ENCODE measurements at regions not wholly inside any gene's neighbourhood (a gene's known extent, or its start where the extent isn't known, plus 50 kb on each side); places are given as distances from the start of the nearest gene placed in this dataset.
A peak's percentile ranks its signal among the peaks of the same experiment; 100 is the strongest.
"Not testable (repeated sequence)": the region's sequence is repeated elsewhere in the genome, so short reads cannot be mapped to it uniquely, and the experiment has no call there.

DNA sequence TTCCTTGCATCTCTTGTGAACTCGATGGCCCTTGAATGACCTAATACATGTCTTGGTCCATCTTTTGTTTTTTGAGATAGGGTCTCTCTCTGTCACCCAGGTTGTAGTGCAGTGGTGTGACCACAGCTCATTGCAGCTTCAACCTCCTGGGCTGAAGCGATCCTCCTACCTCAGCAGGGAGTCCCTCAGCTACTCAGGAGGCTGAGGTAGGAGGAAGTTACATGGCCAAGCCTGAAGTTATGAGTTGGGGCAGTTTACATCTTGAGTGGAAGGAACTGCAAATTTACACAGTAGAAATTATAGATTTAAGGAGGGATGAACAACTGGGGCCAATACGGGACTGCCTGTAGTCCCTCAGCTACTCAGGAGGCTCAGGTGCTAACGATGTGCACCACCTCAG lies 97.2 kb upstream of the METTL14 start:
- Mint-ChIP-seq H3K4me3 (no peak overlapping the region), H3K27me3 (peaks cover 10 to 15% of the 10 kb centered on the region in 2 donors), H3K27ac (peak overlapping the region in 1 of 7 donors; percentile 99), H3K9me3 (peaks cover 0 to 6% (median 0%) of the 10 kb centered on the region in 8 donors), H3K4me1 (peaks cover 9 to 22% (median 15%) of the 10 kb centered on the region in 4 donors), H3K36me3 (peaks cover 0 to 7% of the 10 kb centered on the region in 2 donors)
- no peaks in the 10 kb centered on the region for H3K36me3 ChIP-seq (ENCODE audit: insufficient read depth, low read length)
- peaks cover 6% of the 10 kb centered on the region for H3K4me1 ChIP-seq (ENCODE audit: insufficient read depth, low read length)
- POLR2A ChIA-PET (ENCODE audit: partially characterized antibody): no interaction called here
- intact Hi-C loops (cut with micrococcal nuclease): no loop called here
- no peak overlapping the region for H3K4me3 ChIP-seq (ENCODE audit: low read length in 2 of 2)
- CTCF ChIA-PET (ENCODE audit: partially characterized antibody): no interaction called here
- no peak overlapping the region for H3K27ac ChIP-seq (ENCODE audit: low read depth, low read length)
- peaks cover 4% of the 10 kb centered on the region for H3K27me3 ChIP-seq (ENCODE audit: insufficient read depth, low read length)
- H3K9me3 ChIP-seq (ENCODE audit: control insufficient read depth in 1 of 2, low read length in 2 of 2): no peaks in the 10 kb centered on the region
- DNase-seq: no peak

DNA sequence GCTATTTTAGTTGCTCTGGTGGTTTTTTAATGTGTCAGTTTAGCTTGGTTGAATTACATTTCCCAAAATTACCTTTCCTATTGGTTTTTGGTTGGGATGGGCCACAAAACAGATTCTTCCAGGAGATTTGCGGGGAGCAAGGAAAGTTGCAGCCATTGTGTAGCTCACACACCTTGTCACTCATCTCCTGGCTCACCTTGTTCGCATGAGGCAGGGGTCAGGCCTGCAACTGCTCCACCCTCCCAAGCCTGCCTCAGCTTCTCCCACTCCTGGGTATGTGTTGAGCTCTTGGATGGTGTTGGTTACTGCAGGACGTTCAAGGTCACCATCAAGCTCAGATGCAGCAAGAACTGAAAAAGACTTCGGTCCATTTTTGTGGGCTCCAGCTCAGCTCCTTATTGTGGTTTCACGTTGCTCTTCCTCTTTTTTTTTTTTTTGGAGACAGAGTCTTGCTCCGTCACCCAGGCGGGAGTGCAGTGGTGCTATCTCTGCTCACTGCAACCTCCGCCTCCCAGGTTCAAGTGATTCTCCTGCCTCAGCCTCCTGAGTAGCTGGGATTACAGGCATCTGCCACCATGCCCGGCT lies 95.6 kb upstream of the METTL14 start:
- Mint-ChIP-seq H3K9me3 (peaks cover 0 to 6% (median 0%) of the 10 kb centered on the region in 8 donors), H3K27ac (peak overlapping the region in 2 of 7 donors; percentile 23 to 99), H3K27me3 (peaks cover 10 to 11% of the 10 kb centered on the region in 2 donors), H3K4me1 (peaks cover 9 to 22% (median 15%) of the 10 kb centered on the region in 4 donors), H3K36me3 (peaks cover 0 to 7% of the 10 kb centered on the region in 2 donors), H3K4me3 (no peak overlapping the region)
- ChIA-PET CTCF (ENCODE audit: partially characterized antibody) (no interaction called here), POLR2A (ENCODE audit: partially characterized antibody) (no interaction called here)
- no peak overlapping the region for H3K4me3 ChIP-seq (ENCODE audit: low read length in 2 of 2)
- H3K27ac ChIP-seq (ENCODE audit: low read depth, low read length): no peak overlapping the region
- H3K36me3 ChIP-seq (ENCODE audit: insufficient read depth, low read length): no peaks in the 10 kb centered on the region
- no peak for DNase-seq
- H3K4me1 ChIP-seq (ENCODE audit: insufficient read depth, low read length): peaks cover 6% of the 10 kb centered on the region
- no peaks in the 10 kb centered on the region for H3K9me3 ChIP-seq (ENCODE audit: control insufficient read depth in 1 of 2, low read length in 2 of 2)
- H3K27me3 ChIP-seq (ENCODE audit: insufficient read depth, low read length): peaks cover under 1% of the 10 kb centered on the region
- intact Hi-C loops (cut with micrococcal nuclease): no loop called here

- peak overlapping the region; percentile 84 for H3K27ac ChIP-seq (ENCODE audit: low read depth, low read length)
- not testable (repeated sequence) for H3K27me3 Mint-ChIP-seq; H3K27me3 ChIP-seq (ENCODE audit: insufficient read depth, low read length); H3K36me3 ChIP-seq (ENCODE audit: insufficient read depth, low read length); H3K9me3 ChIP-seq (ENCODE audit: control insufficient read depth in 1 of 2, low read length in 2 of 2); H3K36me3 Mint-ChIP-seq; H3K4me1 ChIP-seq (ENCODE audit: insufficient read depth, low read length); H3K9me3 Mint-ChIP-seq
- peak overlapping the region; percentile 98 to 100 (median 100) for H3K27ac Mint-ChIP-seq
- intact Hi-C loops (cut with micrococcal nuclease): loop anchor here (1.0 kb wide), 2 partner anchors 94 to 313 kb away; partner anchors contain the start of gene METTL14
- CTCF ChIA-PET (ENCODE audit: partially characterized antibody): interaction anchor here (0.6 kb wide), 1 partner anchor 94 kb away, joined by 3 read pairs; no protein-coding TSS in a partner anchor
- peaks cover 9 to 19% (median 14%) of the 10 kb centered on the region in 4 donors for H3K4me1 Mint-ChIP-seq
- DNase-seq: peak; percentile 95 to 99 (median 97)
- peak overlapping the region; percentile 90 to 98 (median 96) for H3K4me3 Mint-ChIP-seq
- peak overlapping the region; percentile 23 to 68 for H3K4me3 ChIP-seq (ENCODE audit: low read length in 2 of 2)
- POLR2A ChIA-PET (ENCODE audit: partially characterized antibody): interaction anchor here (0.6 to 1.2 kb wide), 3 partner anchors 93 to 373 kb away, joined by 3 to 4 read pairs (median 3); partner anchors contain the start of gene METTL14
Measured at GRCh38 chr4:118591339-118592046, 93.7 kb upstream of the METTL14 start.

- H3K27me3 ChIP-seq (ENCODE audit: insufficient read depth, low read length); H3K36me3 ChIP-seq (ENCODE audit: insufficient read depth, low read length); DNase-seq; CTCF ChIA-PET (ENCODE audit: partially characterized antibody); H3K36me3 Mint-ChIP-seq; H3K9me3 Mint-ChIP-seq; intact Hi-C loops (cut with micrococcal nuclease); H3K27me3 Mint-ChIP-seq; H3K9me3 ChIP-seq (ENCODE audit: control insufficient read depth in 1 of 2, low read length in 2 of 2); H3K4me1 ChIP-seq (ENCODE audit: insufficient read depth, low read length): not testable (repeated sequence)
- peak overlapping the region in 1 of 8 donors; percentile 94 for H3K4me3 Mint-ChIP-seq
- Histone ChIP-seq H3K4me3 (ENCODE audit: low read length in 2 of 2) (peak overlapping the region in 1 of 2 donors; percentile 68), H3K27ac (ENCODE audit: low read depth, low read length) (peak overlapping the region; percentile 84)
- H3K27ac Mint-ChIP-seq: peak overlapping the region in 3 of 7 donors; percentile 99 to 100 (median 100)
- POLR2A ChIA-PET (ENCODE audit: partially characterized antibody): interaction anchor here (1.2 kb wide), 1 partner anchor 312 kb away, joined by 3 read pairs; no protein-coding TSS in a partner anchor
- peaks cover 9 to 19% (median 14%) of the 10 kb centered on the region in 4 donors for H3K4me1 Mint-ChIP-seq
Measured at GRCh38 chr4:118592289-118592688, 92.9 kb upstream of the METTL14 start.

DNA sequence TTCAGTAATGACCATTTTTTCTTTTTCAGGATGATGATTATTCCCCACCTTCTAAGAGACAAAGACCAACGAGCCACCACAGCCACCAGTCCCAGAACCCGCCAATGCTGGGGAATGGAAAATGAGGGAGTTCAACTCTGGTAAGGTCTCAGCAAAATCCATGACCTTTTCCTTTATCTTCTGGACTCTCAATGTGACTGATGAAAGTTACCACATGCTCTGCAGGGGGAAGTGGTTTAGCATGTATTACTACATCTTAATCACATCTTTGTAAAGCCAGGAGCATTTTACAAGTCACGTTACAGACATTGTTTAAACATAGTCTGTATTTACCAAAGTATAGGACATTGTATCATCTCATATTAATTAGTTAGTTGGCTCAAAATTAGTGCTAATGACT lies 89.3 kb upstream of the METTL14 start:
- H3K27me3 Mint-ChIP-seq; H3K4me1 ChIP-seq (ENCODE audit: insufficient read depth, low read length); H3K9me3 ChIP-seq (ENCODE audit: control insufficient read depth in 1 of 2, low read length in 2 of 2); CTCF ChIA-PET (ENCODE audit: partially characterized antibody); H3K36me3 ChIP-seq (ENCODE audit: insufficient read depth, low read length); POLR2A ChIA-PET (ENCODE audit: partially characterized antibody); H3K4me3 ChIP-seq (ENCODE audit: low read length in 2 of 2); H3K27ac ChIP-seq (ENCODE audit: low read depth, low read length); H3K27me3 ChIP-seq (ENCODE audit: insufficient read depth, low read length); H3K4me3 Mint-ChIP-seq; H3K9me3 Mint-ChIP-seq; intact Hi-C loops (cut with micrococcal nuclease); DNase-seq; H3K27ac Mint-ChIP-seq: not testable (repeated sequence)
- Mint-ChIP-seq H3K4me1 (peaks cover 7 to 11% (median 9%) of the 10 kb centered on the region in 4 donors), H3K36me3 (peaks cover 3 to 11% of the 10 kb centered on the region in 2 donors)

DNA sequence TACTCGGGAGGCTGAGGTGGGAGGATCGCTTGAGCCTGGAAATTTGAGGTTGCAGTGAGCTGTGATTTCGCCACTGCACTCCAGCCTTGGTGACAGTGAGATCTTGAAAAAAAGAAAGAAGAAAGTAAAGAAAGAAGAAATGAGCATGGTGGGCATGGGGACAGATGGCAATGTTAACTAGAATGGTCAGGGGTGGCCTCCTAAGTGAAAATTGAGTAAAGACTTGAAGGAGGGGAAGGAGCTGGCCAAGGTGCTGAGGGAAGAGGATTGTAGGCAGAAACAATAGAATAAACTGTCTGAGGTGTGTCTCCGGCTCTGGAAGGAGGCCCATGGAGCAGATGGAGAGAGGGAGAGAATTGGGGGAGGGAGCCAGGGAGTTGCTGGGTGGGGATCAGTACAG lies 60.1 kb upstream of the METTL14 start:
- H3K9me3 Mint-ChIP-seq; H3K27ac Mint-ChIP-seq; H3K27me3 ChIP-seq (ENCODE audit: insufficient read depth, low read length); POLR2A ChIA-PET (ENCODE audit: partially characterized antibody); H3K4me1 ChIP-seq (ENCODE audit: insufficient read depth, low read length); H3K36me3 ChIP-seq (ENCODE audit: insufficient read depth, low read length); H3K27ac ChIP-seq (ENCODE audit: low read depth, low read length); H3K27me3 Mint-ChIP-seq; H3K9me3 ChIP-seq (ENCODE audit: control insufficient read depth in 1 of 2, low read length in 2 of 2); CTCF ChIA-PET (ENCODE audit: partially characterized antibody); intact Hi-C loops (cut with micrococcal nuclease); H3K4me1 Mint-ChIP-seq; H3K4me3 ChIP-seq (ENCODE audit: low read length in 2 of 2); DNase-seq; H3K4me3 Mint-ChIP-seq: not testable (repeated sequence)
- peaks cover 0 to 13% of the 10 kb centered on the region in 2 donors for H3K36me3 Mint-ChIP-seq

DNA sequence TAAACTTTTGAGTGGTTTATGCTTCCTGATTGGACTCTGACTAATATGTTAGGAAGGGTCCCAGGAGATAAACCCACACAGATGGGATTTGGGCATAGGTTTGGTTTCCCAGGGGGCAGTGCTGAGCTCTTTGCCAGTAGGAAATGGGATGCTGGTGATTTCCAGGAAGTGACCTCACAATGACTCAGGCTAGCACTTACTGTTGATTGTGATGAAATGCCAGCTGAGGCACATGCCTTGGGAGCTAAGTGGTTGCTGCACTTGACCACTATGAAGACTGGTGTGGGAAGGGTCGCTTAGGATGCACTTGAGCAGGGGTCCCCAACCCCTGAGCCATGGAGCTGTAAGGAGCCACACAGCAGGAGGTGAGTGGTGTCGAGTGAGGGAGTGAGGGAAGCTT lies 55.5 kb upstream of the METTL14 start:
- H3K27me3 ChIP-seq (ENCODE audit: insufficient read depth, low read length); CTCF ChIA-PET (ENCODE audit: partially characterized antibody); H3K27me3 Mint-ChIP-seq; H3K36me3 ChIP-seq (ENCODE audit: insufficient read depth, low read length); H3K4me3 Mint-ChIP-seq; intact Hi-C loops (cut with micrococcal nuclease); H3K27ac ChIP-seq (ENCODE audit: low read depth, low read length); H3K4me3 ChIP-seq (ENCODE audit: low read length in 2 of 2); POLR2A ChIA-PET (ENCODE audit: partially characterized antibody); H3K4me1 ChIP-seq (ENCODE audit: insufficient read depth, low read length); DNase-seq; H3K9me3 ChIP-seq (ENCODE audit: control insufficient read depth in 1 of 2, low read length in 2 of 2); H3K4me1 Mint-ChIP-seq; H3K9me3 Mint-ChIP-seq: not testable (repeated sequence)
- peak overlapping the region in 2 of 7 donors; percentile 52 to 70 for H3K27ac Mint-ChIP-seq
- peaks cover 17 to 32% of the 10 kb centered on the region in 2 donors for H3K36me3 Mint-ChIP-seq
